SU-DHL-6 (cell line): ENCODE measurements at regions not wholly inside any gene's neighbourhood (a gene's known extent, or its start where the extent isn't known, plus 50 kb on each side); places are given as distances from the start of the nearest gene placed in this dataset.

Experiments
- H2AFZ ChIP-seq: fragments of 200-600 bp; sonication (generic); 2 replicates; pipeline ENCODE4 v1.6.1; 2014; ENCODE audit warnings: low read depth, mild to moderate bottlenecking, moderate library complexity, mixed read lengths, antibody characterized with exemption, low read length; ENCODE audit not compliant: severe bottlenecking
- H3F3A ChIP-seq: fragments of 200-600 bp; shearing (Covaris generic); 2 replicates; pipeline ENCODE4 v1.6.0; 2016; ENCODE audit warnings: antibody characterized with exemption, mild to moderate bottlenecking; ENCODE audit not compliant: insufficient read depth
- H3K27ac ChIP-seq: fragments of 200-600 bp; sonication (generic); 2 replicates; pipeline ENCODE4 v1.5.1; 2016; ENCODE audit warnings: low read depth, mild to moderate bottlenecking, low read length, moderate library complexity, mixed read lengths
- H3K27me3 ChIP-seq: fragments of 200-600 bp; sonication (generic), shearing (Covaris generic); 2 replicates; pipeline ENCODE4 v1.6.0; 2014; ENCODE audit warnings: mild to moderate bottlenecking, low read length
- H3K36me3 ChIP-seq: fragments of 200-600 bp; sonication (generic); 2 replicates; pipeline ENCODE4 v1.6.1; 2014; ENCODE audit warnings: mild to moderate bottlenecking, low read length, mixed read lengths
- H3K4me2 ChIP-seq: fragments of 300-600, 200-600 bp; shearing (Covaris generic), sonication (generic); 2 replicates; pipeline ENCODE4 v1.6.0; 2014; ENCODE audit warnings: low read length, low read depth, mild to moderate bottlenecking; ENCODE audit not compliant: poor library complexity, severe bottlenecking
- H3K4me3 ChIP-seq: fragments of 200-600 bp; sonication (generic); 2 replicates; pipeline ENCODE4 v1.5.1; 2014; ENCODE audit warnings: antibody characterized with exemption, low read length, mild to moderate bottlenecking, mixed read lengths; ENCODE audit not compliant: insufficient read depth, poor library complexity, severe bottlenecking
- H3K79me2 ChIP-seq: fragments of 200-600 bp; sonication (generic); 2 replicates; pipeline ENCODE4 v1.6.1; 2014; ENCODE audit warnings: mild to moderate bottlenecking, low read length, moderate library complexity; ENCODE audit not compliant: insufficient read depth
- H3K9ac ChIP-seq: fragments of 200-600 bp; sonication (generic); 2 replicates; pipeline ENCODE4 v1.7.0; 2014; ENCODE audit warnings: mild to moderate bottlenecking, low read length
- H3K9me2 ChIP-seq: fragments of 200-600 bp; sonication (generic); replicated peaks from 2 replicates; pipeline ENCODE4 v1.6.1; 2014; ENCODE audit warnings: low read length; ENCODE audit not compliant: insufficient read depth
- H3K9me3 ChIP-seq: fragments of 200-600 bp; sonication (generic); 2 replicates; pipeline ENCODE4 v1.6.1; 2014; ENCODE audit warnings: low read length, mixed read lengths; ENCODE audit not compliant: insufficient read depth
- H4K20me1 ChIP-seq: fragments of 200-600 bp; sonication (generic); 2 replicates; pipeline ENCODE4 v1.6.1; 2014; ENCODE audit warnings: low read depth, mild to moderate bottlenecking, antibody characterized with exemption, low read length, moderate library complexity, mixed read lengths
- CTCF ChIP-seq: fragments of 200-600 bp; sonication (generic); IDR thresholded peaks from one replicate; pipeline ENCODE4 v1.5.1; 2017; ENCODE audit warnings: antibody characterized with exemption, mild to moderate bottlenecking, low read length, moderate library complexity; ENCODE audit not compliant: insufficient read depth, poor library complexity, severe bottlenecking
- EZH2phosphoT487 ChIP-seq: fragments of 200-600 bp; sonication (generic), shearing (Covaris generic); conservative IDR thresholded peaks from 2 replicates; pipeline ENCODE4 v1.6.1; 2018; ENCODE audit warnings: mild to moderate bottlenecking, antibody characterized with exemption, low read length, moderate library complexity, mixed read lengths

GRCh38 chr1:200294241-200294640 lies 115.6 kb downstream of the ZNF281 start:
- Histone ChIP-seq H3K36me3 (no peaks in the 10 kb centered on the region), H3K9me2 (no peaks in the 10 kb centered on the region), H3K27ac (no peak overlapping the region), H2AFZ (no peak overlapping the region), H3K9me3 (no peaks in the 10 kb centered on the region), H3K9ac (no peak overlapping the region), H3K4me3 (no peak overlapping the region), H3K79me2 (no peaks in the 10 kb centered on the region), H3F3A (no peaks in the 10 kb centered on the region), H3K4me2 (no peak overlapping the region), H3K27me3 (no peaks in the 10 kb centered on the region), H4K20me1 (no peaks in the 10 kb centered on the region)
- no peak for TF ChIP-seq CTCF
- TF ChIP-seq EZH2phosphoT487, result no peak

- no peaks in the 10 kb centered on the region for H3K36me3 ChIP-seq
- no peak overlapping the region for H3K4me3 ChIP-seq
- no peak overlapping the region for H2AFZ ChIP-seq
- no peaks in the 10 kb centered on the region for H3K9me2 ChIP-seq
- no peaks in the 10 kb centered on the region for H3K27me3 ChIP-seq
- H3K9ac ChIP-seq, result no peak overlapping the region
- no peaks in the 10 kb centered on the region for H3K79me2 ChIP-seq
- no peaks in the 10 kb centered on the region for H3F3A ChIP-seq
- H3K4me2 ChIP-seq, result no peak overlapping the region
- no peaks in the 10 kb centered on the region for H4K20me1 ChIP-seq
- H3K27ac ChIP-seq, result no peak overlapping the region
- no peaks in the 10 kb centered on the region for H3K9me3 ChIP-seq
- TF ChIP-seq EZH2phosphoT487 (no peak), CTCF (no peak)
Measured at GRCh38 chr1:200292699-200293098, 117.1 kb downstream of the ZNF281 start.

- Histone ChIP-seq H3K27ac (no peak overlapping the region), H3K4me2 (no peak overlapping the region), H3K79me2 (no peaks in the 10 kb centered on the region), H2AFZ (no peak overlapping the region), H3K27me3 (no peaks in the 10 kb centered on the region), H3K9me3 (no peaks in the 10 kb centered on the region), H3K36me3 (no peaks in the 10 kb centered on the region), H3K4me3 (no peak overlapping the region), H3F3A (no peaks in the 10 kb centered on the region), H3K9me2 (no peaks in the 10 kb centered on the region), H3K9ac (no peak overlapping the region), H4K20me1 (no peaks in the 10 kb centered on the region)
- TF ChIP-seq CTCF (no peak), EZH2phosphoT487 (no peak)
Measured at GRCh38 chr1:200291106-200291505, 118.7 kb downstream of the ZNF281 start.
